HCT116 (cell line): ENCODE measurements at regions not wholly inside any gene's neighbourhood (a gene's known extent, or its start where the extent isn't known, plus 50 kb on each side); places are given as distances from the start of the nearest gene placed in this dataset.

ENCODE experiments used
- CTCF ChIP-seq, 3 experiments: fragments of 200-600 bp in 1 of 3; sonication (generic) in 1 of 3; IDR thresholded peaks in 2 of 3; conservative IDR thresholded peaks in 1 of 3; 2 replicates each; pipeline ENCODE4 v1.5.1; 2012 to 2017; ENCODE audit warnings: low read depth in 2 of 3, low read length in 2 of 3, antibody characterized with exemption in 1 of 3, borderline replicate concordance in 1 of 3, control low read depth in 1 of 3, mild to moderate bottlenecking in 1 of 3, mixed read lengths in 1 of 3, mixed run types in 1 of 3, moderate library complexity in 1 of 3; ENCODE audit not compliant: insufficient read depth in 1 of 3
- EZH2phosphoT487 ChIP-seq: fragments of 200-600 bp; IDR thresholded peaks from 2 replicates; pipeline ENCODE4 v1.6.1; 2018; ENCODE audit warnings: antibody characterized with exemption, borderline replicate concordance
- FOSL1 ChIP-seq: IDR thresholded peaks from 2 replicates; pipeline ENCODE4 v1.6.1; 2012; ENCODE audit warnings: low read depth
- JUND ChIP-seq: IDR thresholded peaks from 2 replicates; pipeline ENCODE4 v1.6.1; 2012
- POLR2A ChIP-seq: IDR thresholded peaks from 2 replicates; pipeline ENCODE4 v1.7.0; 2011; ENCODE audit warnings: borderline replicate concordance; ENCODE audit not compliant: insufficient read depth, insufficient read length; ENCODE audit errors: extremely low read depth
- POLR2AphosphoS5 ChIP-seq: IDR thresholded peaks from 2 replicates; pipeline ENCODE4 v1.6.1; 2011; ENCODE audit warnings: mild to moderate bottlenecking, low read depth, low read length, moderate library complexity
- SIN3A ChIP-seq: IDR thresholded peaks from 2 replicates; pipeline ENCODE4 v1.6.1; 2012; ENCODE audit warnings: low read depth
- TF ChIP-seq, protein P1 (sequence below): IDR thresholded peaks from 2 replicates; pipeline ENCODE4 v1.6.1; 2012

DNA sequence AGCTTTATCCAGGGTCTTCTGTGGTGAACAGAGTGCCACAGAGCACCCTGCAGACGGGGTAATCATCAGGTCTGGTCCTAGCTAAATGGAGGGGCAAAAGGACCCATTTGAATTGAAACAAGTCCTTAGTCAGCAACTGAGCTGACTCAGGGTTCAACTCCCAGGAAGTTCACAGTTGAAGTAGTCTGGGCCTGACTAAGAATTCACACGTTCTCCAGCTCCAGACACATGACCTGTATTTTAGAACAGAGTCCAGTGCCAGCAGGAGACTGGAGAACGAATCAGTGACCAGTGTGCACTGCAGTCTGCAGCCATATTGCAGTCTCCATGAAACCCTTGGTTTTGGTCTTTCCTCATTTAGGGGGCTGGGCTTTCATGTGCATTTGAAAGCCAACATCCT is 85.2 kb downstream of the ELOVL4 start:
- TF ChIP-seq POLR2A (no peak), CTCF (IDR thresholded peaks at IDR 0.05 in 2 of 3, conservative IDR thresholded peaks at IDR 0.05 in 1 of 3; ENCODE audit: borderline replicate concordance in 1 of 3, insufficient read depth in 1 of 3, low read depth in 2 of 3, low read length in 2 of 3) (no peak), EZH2phosphoT487 (no peak), POLR2AphosphoS5 (no peak), FOSL1 (no peak), JUND (no peak), SIN3A (no peak)
- TF ChIP-seq, protein P1, sequence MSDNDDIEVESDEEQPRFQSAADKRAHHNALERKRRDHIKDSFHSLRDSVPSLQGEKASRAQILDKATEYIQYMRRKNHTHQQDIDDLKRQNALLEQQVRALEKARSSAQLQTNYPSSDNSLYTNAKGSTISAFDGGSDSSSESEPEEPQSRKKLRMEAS, result no peak
